Activated T-cell treated with anti-CD3 and anti-CD28 coated beads, Interleukin-2, amount 50 U/mL, for 48 hours (primary cell): ENCODE measurements at regions not wholly inside any gene's neighbourhood (a gene's known extent, or its start where the extent isn't known, plus 50 kb on each side); places are given as distances from the start of the nearest gene placed in this dataset.
"Not testable (repeated sequence)": the region's sequence is repeated elsewhere in the genome, so short reads cannot be mapped to it uniquely, and the experiment has no call there.

Source experiments
- DNase-seq, 2 experiments: peaks; one replicate each; pipeline ENCODE4 v3.0.0-alpha.2; 2020

- not testable (repeated sequence) for DNase-seq
These were observed 327.0 kb upstream of the MEIS2 start for GRCh38 chr15:37427393-37427792.

- DNase-seq, result no peak
These were observed 346.6 kb upstream of the MEIS2 start for GRCh38 chr15:37446921-37447320.

GRCh38 chr15:37452498-37452897 lies 352.1 kb upstream of the MEIS2 start:
- DNase-seq, result no peak

- no peak for DNase-seq
These were observed 380.1 kb upstream of the MEIS2 start for GRCh38 chr15:37480482-37480881.

GRCh38 chr15:37481126-37481525 lies 380.8 kb upstream of the MEIS2 start:
- no peak for DNase-seq

- DNase-seq, result no peak
These were observed 383.4 kb upstream of the MEIS2 start for GRCh38 chr15:37483779-37484178.

- no peak for DNase-seq
These were observed 384.7 kb upstream of the MEIS2 start for GRCh38 chr15:37485056-37485455.

GRCh38 chr15:37490707-37491106 lies 390.4 kb upstream of the MEIS2 start:
- no peak for DNase-seq

GRCh38 chr15:37516621-37517020 lies 416.3 kb upstream of the MEIS2 start:
- DNase-seq, result no peak

GRCh38 chr15:37517191-37517895 lies 417.0 kb upstream of the MEIS2 start:
- DNase-seq, result no peak

- DNase-seq, result no peak
These were observed 416.0 kb upstream of the TMCO5A start for GRCh38 chr15:37518436-37518835.

- DNase-seq, result no peak
These were observed 414.4 kb upstream of the TMCO5A start for GRCh38 chr15:37520026-37520425.

GRCh38 chr15:37520882-37521281 lies 413.6 kb upstream of the TMCO5A start:
- DNase-seq, result no peak

- no peak for DNase-seq
These were observed 409.8 kb upstream of the TMCO5A start for GRCh38 chr15:37524601-37525000.

- no peak for DNase-seq
These were observed 406.0 kb upstream of the TMCO5A start for GRCh38 chr15:37528432-37528831.

- no peak for DNase-seq
These were observed 397.4 kb upstream of the TMCO5A start for GRCh38 chr15:37536967-37537605.

- no peak for DNase-seq
These were observed 396.6 kb upstream of the TMCO5A start for GRCh38 chr15:37537802-37538201.

- DNase-seq, result no peak
These were observed 386.3 kb upstream of the TMCO5A start for GRCh38 chr15:37548116-37548515.

GRCh38 chr15:37550360-37551024 lies 383.9 kb upstream of the TMCO5A start:
- DNase-seq, result no peak

GRCh38 chr15:37572401-37572800 lies 362.0 kb upstream of the TMCO5A start:
- no peak for DNase-seq

- no peak for DNase-seq
These were observed 359.5 kb upstream of the TMCO5A start for GRCh38 chr15:37574985-37575384.

GRCh38 chr15:37576952-37577351 lies 357.5 kb upstream of the TMCO5A start:
- DNase-seq, result no peak

GRCh38 chr15:37581866-37582532 lies 352.4 kb upstream of the TMCO5A start:
- DNase-seq, result no peak

- DNase-seq, result no peak
These were observed 351.6 kb upstream of the TMCO5A start for GRCh38 chr15:37582852-37583251.
